Right kidney (tissue), 1 donor: ENCODE measurements at regions not wholly inside any gene's neighbourhood (a gene's known extent, or its start where the extent isn't known, plus 50 kb on each side); places are given as distances from the start of the nearest gene placed in this dataset.

Experiments used
- DNase-seq: peaks from one replicate; pipeline ENCODE4 v3.0.0-alpha.2; 2016

- DNase-seq = no peak
These were observed 418.5 kb downstream of the SHQ1 start for GRCh38 chr3:72429589-72430353.

GRCh38 chr3:72428803-72429202 is 419.4 kb downstream of the SHQ1 start:
- no peak for DNase-seq

GRCh38 chr3:72427624-72428023 is 420.6 kb downstream of the SHQ1 start:
- no peak for DNase-seq

- no peak for DNase-seq
These were observed 421.4 kb downstream of the SHQ1 start for GRCh38 chr3:72426618-72427397.

- DNase-seq = no peak
These were observed 424.6 kb downstream of the SHQ1 start for GRCh38 chr3:72423643-72424042.

- DNase-seq = no peak
These were observed 426.5 kb downstream of the SHQ1 start for GRCh38 chr3:72421786-72422185.

GRCh38 chr3:72421126-72421525 is 427.1 kb downstream of the SHQ1 start:
- no peak for DNase-seq

GRCh38 chr3:72418856-72419255 is 429.4 kb downstream of the SHQ1 start:
- no peak for DNase-seq

- DNase-seq = no peak
These were observed 430.0 kb downstream of the SHQ1 start for GRCh38 chr3:72418244-72418643.

- no peak for DNase-seq
These were observed 433.7 kb downstream of the SHQ1 start for GRCh38 chr3:72414481-72415016.

GRCh38 chr3:72413228-72413627 is 435.0 kb downstream of the SHQ1 start:
- DNase-seq = no peak

GRCh38 chr3:72412340-72412956 is 435.8 kb downstream of the SHQ1 start:
- DNase-seq = no peak

GRCh38 chr3:72411843-72412242 is 436.4 kb downstream of the SHQ1 start:
- no peak for DNase-seq

- no peak for DNase-seq
These were observed 437.1 kb downstream of the SHQ1 start for GRCh38 chr3:72411126-72411525.

- no peak for DNase-seq
These were observed 439.1 kb downstream of the SHQ1 start for GRCh38 chr3:72408983-72409779.

GRCh38 chr3:72407766-72408165 is 440.5 kb downstream of the SHQ1 start:
- DNase-seq = no peak

- DNase-seq = no peak
These were observed 442.2 kb downstream of the SHQ1 start for GRCh38 chr3:72405943-72406566.

GRCh38 chr3:72401005-72401545 is 447.2 kb downstream of the SHQ1 start:
- DNase-seq = no peak

- DNase-seq = no peak
These were observed 449.5 kb downstream of the SHQ1 start for GRCh38 chr3:72398781-72399180.

GRCh38 chr3:72397586-72397985 is 450.7 kb downstream of the SHQ1 start:
- DNase-seq = no peak

- no peak for DNase-seq
These were observed 451.3 kb downstream of the SHQ1 start for GRCh38 chr3:72396899-72397298.
